ENCODE measurements at regions not wholly inside any gene's neighbourhood (a gene's known extent, or its start where the extent isn't known, plus 50 kb on each side); places are given as distances from the start of the nearest gene placed in this dataset.
"Not testable (repeated sequence)": the region's sequence is repeated elsewhere in the genome, so short reads cannot be mapped to it uniquely, and the experiment has no call there.

GRCh38 chr10:123270221-123270620 lies 116.0 kb downstream of the BUB3 start:
- no peak for DNase-seq (ENCODE audit: low spot score)

GRCh38 chr10:123270806-123271205 lies 116.6 kb downstream of the BUB3 start:
- no peak for DNase-seq (ENCODE audit: low spot score)

DNA sequence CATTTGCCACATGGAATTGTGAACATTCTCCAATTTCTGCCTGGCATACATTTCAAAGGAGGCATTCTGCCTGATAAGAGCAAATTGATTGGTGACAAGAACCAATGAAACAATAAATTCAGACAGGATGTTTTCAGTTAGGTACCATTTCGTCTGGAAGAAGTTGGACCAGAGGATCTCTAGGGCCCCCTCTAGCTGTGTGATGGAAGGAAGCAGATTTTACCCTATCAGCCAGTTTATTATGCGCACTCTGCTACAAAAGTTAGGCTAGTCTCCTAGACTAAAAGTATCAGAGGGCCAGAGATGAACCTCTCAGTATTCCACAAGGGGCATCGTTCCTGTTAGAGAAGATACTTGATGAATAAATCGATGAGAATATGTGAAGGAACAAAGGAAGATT lies 118.0 kb downstream of the BUB3 start:
- DNase-seq (ENCODE audit: low spot score), result no peak

DNA sequence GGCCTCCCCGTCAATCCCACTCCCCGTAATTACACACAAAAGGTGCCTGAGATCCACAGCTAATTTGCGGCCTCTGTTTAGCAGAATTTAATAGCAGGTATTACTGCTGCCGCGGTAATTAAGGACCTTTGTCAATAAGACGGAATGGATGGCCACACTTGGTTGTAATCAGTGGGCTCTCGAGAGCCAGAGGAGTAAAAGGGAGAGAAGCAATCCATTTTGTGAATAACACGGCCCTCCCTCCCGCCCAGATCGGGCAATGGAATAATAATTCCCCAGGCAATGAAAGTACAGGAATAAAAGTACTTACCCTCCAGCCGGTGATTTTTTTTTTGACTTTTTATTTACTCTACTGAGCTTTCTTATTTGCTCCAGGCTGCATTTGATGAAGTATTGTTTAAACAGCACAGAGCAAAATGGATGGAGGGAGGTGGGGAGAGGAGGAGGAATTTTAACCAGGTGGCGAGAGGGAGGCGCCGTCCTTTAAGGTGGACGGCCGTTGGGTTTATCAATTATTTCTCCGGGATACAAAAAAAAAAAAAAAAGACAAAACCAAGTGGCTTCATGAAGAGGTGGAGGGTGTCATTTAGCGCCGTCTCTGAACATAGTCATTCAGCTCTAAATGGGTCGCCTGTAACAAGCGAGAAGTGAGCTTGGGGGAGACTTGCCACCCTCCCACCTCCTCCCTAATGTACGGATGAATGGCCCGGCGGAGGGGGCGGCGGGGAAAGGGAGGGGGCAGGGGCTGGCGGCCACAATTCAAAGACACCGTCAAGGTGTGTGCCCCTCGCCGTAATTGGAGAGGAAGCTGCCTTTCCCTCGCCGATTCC lies 120.3 kb downstream of the BUB3 start:
- no peak for DNase-seq (ENCODE audit: low spot score)

GRCh38 chr10:123275136-123275564 lies 120.9 kb downstream of the BUB3 start:
- DNase-seq (ENCODE audit: low spot score), result no peak

DNA sequence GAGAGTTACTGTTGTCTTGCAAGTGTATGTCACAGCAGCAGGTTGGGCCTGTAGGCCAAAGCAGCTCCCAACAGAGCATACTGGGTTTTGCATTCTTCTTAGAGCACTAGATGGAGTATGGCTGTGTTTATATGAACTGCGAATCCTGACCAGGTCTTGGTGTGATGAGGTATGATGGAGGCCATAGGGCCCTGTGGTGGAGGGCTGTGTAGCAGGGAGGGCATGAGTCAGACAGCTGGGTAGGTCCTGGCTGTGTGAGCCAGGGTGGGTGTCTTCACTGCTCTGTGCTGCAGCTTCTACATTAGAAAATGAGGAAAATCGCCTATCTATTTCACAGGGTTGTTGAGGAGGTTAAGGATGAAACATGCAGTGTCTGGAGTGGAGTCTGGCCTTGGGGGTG lies 124.2 kb downstream of the BUB3 start:
- DNase-seq (ENCODE audit: low spot score), result no peak

- DNase-seq (ENCODE audit: low spot score), result not testable (repeated sequence)
Measured at GRCh38 chr10:123283371-123283770, 129.2 kb downstream of the BUB3 start.

DNA sequence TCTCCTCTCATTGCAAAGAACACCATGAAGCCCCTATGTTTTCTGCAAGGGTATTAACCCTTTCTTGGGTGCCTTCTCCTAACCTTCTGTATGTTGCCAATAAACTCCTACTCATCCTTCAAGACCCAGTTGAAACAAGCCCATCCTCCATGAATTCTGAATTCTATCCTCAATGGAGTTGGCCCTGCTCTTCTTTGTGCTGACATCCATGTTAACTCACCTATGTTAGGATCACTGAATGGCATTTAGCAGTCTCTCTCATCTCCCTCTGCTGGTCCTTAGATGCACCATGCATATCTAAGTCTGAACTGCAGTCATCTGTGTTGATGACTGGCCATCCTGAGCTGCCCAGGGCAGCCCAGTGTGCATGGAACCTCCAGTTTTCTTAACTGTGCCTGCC lies 129.8 kb downstream of the BUB3 start:
- peak; percentile 26 for DNase-seq (ENCODE audit: low spot score)

DNA sequence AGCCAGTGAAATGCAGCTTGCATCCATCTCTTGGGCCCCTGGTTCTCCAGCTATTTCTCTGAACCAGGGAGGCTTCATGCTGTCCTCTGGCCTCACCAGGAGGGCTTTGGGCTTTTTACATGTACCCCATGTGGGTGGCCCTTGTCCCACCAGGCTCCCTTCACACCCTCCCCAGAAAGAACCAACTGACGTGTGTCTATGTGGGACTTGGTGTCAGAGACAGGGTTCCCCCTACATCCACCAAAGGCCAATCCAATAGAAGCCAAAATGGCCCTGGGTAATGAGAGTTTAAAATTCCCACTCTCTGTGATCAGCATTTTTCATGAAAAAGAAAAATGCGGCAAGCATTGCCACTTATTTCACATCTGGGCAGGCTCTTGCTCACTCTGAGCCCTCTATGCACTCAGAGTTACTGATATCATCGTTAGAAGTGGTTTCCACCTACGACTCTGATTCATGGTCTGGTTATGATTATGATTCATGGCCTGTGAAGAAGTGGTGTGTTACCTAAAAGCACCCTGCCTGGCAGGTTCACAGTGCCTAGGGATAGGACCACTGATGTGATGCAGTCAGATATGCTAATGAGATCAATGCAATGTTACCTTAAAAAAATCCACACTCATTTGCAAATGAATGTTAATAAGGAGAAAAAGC lies 133.5 kb downstream of the BUB3 start:
- no peak for DNase-seq (ENCODE audit: low spot score)

- DNase-seq (ENCODE audit: low spot score), result no peak
Measured at GRCh38 chr10:123289432-123289831, 135.2 kb downstream of the BUB3 start.

DNA sequence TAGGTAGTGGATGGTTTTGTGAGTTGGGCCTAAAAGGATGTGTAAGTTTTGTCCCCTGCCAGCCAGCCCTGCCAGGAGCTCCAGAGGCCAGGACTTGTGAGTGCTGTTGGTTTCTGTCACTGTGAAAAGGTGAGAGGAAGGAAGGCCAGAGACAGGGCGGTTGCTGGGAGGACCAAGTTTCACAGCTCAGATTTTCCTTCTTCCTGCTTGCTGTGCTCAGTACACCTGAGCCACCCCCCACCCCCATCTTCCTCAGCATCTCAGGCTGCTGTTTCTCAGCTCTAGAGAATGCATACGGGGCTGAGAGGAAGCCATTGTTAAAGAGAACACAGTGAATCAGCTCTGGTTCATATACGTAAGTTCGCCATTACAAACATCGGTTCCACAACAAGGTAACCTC lies 139.9 kb downstream of the BUB3 start:
- DNase-seq (ENCODE audit: low spot score), result no peak

DNA sequence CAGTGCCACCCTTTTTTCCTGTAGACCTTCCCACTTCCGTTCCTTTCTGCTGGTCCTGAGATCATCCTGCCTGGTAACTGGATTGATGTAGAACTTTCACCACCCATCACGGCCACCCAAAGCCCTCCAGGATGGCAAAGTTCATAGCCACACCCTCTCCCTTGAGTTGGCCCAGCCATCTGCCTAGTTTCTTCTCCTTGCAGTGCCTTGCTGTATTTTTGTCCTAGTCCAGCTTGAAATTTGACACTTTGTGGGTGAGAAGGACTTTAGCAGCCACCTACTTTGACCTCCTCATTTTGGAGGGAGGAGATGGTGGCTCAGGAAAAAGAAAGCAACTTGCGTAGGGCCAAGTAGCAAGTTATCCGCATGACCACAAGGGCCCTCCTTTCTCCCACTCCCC lies 140.7 kb downstream of the BUB3 start:
- DNase-seq (ENCODE audit: low spot score), result no peak

DNA sequence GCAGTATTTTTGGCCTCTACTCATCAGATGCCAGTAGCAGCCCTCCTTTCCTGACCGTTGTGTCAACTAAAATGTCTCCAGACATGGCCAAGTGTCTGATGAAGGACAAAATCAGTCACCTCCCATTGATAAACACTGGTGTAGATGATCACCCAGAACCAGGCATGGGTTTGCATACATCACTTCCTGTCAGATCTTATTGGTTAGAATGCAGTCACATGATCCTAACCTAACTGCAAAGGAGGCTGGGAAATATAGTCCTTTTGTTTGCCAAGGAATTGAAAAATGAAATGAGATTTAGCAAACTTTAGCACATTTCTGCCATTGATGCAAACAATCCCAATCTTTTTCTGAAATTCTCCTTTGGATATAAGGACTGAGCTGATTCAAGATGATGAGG lies 141.4 kb downstream of the BUB3 start:
- no peak for DNase-seq (ENCODE audit: low spot score)

DNA sequence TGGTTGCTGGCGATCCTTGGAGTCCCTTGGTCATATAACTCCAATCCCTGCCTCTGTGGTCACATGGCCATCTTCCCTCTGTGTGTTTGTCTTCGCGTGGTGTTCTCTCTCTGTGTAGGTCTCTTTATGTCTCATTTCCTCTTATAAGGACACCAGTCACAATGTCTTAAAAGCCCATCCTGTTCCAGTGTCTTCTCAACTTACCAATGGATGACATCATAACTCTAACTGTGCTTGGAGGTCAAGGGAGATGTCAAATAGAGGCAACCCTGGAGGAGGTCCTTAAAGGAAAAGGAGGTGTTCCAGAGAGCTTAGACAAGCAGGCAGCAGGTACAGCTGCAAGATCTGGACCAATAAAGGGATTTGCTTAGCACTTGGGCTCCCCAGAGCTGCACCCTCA lies 143.0 kb downstream of the BUB3 start:
- DNase-seq (ENCODE audit: low spot score), result no peak

DNA sequence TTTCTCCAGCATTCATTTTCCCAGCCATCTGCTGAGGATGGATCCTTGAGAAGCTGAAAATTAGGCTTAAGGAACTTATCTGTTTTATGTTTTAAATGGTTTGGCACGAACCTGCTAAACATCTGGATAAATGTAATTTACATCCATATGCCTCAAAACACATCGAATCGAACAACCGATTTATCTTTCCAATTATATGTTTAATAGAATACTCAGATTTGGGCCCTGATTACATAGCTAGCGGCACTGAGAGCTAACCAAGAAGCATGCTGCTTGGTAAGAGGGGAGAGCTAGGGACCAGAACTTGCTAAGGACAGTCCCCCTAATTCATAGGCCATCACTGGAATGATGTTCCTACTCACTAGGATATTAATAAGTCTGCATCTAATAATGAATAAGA lies 144.4 kb downstream of the BUB3 start:
- DNase-seq (ENCODE audit: low spot score), result no peak

DNA sequence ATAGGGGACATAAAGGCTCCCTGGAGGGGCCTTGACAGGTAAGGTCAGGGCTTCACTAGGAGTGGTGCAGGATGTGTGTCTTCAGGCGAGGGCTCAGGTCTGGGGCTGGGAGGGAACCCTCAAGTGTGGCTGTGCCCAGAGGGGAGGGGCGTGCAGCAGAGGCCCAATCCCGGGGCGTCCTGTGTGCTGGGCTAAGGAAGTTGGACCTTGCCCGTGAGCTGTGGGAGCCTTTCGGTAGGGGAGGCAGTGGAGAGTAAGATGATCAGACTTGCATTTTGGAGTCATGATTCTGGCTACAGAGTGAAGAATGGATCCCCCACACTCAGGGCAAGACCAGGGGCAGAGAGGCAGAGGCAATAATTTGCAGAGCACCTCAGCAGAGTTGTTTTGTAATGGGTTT lies 145.4 kb downstream of the BUB3 start:
- DNase-seq (ENCODE audit: low spot score), result no peak

GRCh38 chr10:123301077-123301857 lies 147.1 kb downstream of the BUB3 start:
- no peak for DNase-seq (ENCODE audit: low spot score)

- no peak for DNase-seq (ENCODE audit: low spot score)
Measured at GRCh38 chr10:123303581-123304337, 149.6 kb downstream of the BUB3 start.

DNA sequence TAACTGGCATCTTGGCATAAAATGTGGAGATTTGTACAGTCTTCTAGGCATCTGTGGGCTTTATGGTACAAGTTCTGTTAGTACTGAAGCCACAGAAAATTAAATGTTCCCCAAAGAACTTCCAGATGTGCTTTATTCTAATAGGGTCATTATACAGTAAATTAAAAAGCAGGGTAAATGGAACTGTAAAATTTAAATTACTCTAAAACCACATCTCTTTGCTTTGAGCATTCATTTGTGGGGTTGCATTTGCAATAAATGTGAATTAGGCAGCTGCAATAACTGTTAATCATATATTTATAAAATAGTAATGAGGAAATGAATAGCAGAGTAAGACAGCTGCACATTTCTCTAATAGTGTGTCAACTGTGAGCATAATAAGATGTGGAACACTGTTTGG lies 151.5 kb downstream of the BUB3 start:
- DNase-seq (ENCODE audit: low spot score), result no peak

DNA sequence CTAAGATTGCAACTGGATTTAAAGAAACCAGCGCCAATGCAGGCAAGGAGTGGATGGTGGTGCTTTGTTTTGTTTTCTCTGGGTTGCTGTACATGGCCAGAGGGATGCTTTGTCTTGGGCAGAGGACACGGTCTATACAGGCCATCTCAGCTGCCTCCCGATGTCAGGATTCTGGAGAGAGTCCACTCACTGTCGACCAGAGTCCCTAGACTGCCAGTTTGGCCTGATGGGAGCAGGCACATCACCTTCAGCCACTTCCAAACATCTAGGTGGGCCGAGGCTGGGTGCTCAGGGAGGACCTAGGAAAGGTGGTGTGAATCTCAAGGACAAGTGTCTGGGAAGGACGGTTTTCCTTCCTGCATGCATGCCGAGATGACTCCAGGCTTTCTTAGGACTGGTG lies 152.1 kb downstream of the BUB3 start:
- DNase-seq (ENCODE audit: low spot score), result no peak

DNA sequence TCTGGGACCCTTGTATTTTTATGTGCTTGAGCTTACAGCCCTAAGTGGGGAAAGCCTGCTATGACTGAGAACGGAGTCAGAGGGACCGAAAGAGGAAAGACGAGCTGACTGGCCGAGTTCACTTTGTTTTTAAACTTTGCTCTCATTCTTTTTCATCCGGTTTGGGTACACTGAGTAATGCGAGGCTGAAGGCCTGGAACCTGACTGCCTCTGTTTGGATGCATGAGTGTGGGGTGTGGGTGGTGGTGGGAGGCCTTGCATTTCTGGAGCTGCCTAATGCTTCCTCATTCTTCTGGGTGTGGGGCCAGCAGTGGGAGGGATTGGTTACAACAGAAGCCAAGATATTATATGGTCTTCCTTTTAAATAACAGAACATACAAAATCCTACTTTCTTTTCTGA lies 155.5 kb downstream of the BUB3 start:
- DNase-seq (ENCODE audit: low spot score), result no peak

GRCh38 chr10:123316776-123317175 lies 162.6 kb downstream of the BUB3 start:
- DNase-seq (ENCODE audit: low spot score), result no peak
